PFSK-1 (cell line): ENCODE measurements at regions not wholly inside any gene's neighbourhood (a gene's known extent, or its start where the extent isn't known, plus 50 kb on each side); places are given as distances from the start of the nearest gene placed in this dataset.
A peak's percentile ranks its signal among the peaks of the same experiment; 100 is the strongest.

ENCODE experiments used
- FOXP2 ChIP-seq: optimal IDR thresholded peaks from 2 replicates; pipeline ENCODE3; 2011; ENCODE audit warnings: borderline replicate concordance, control low read depth, inconsistent platforms; ENCODE audit not compliant: insufficient read depth; ENCODE audit errors: extremely low read length, extremely low read depth
- POLR2AphosphoS5 ChIP-seq: IDR thresholded peaks from 2 replicates; pipeline ENCODE4 v1.6.1; 2012; ENCODE audit warnings: low read depth, mild to moderate bottlenecking, control low read depth, low read length, moderate library complexity
- SIN3A ChIP-seq: IDR thresholded peaks from 2 replicates; pipeline ENCODE4 v1.6.1; 2012; ENCODE audit warnings: mild to moderate bottlenecking, low read length, moderate library complexity, borderline replicate concordance; ENCODE audit not compliant: insufficient read depth
- TAF1 ChIP-seq: IDR thresholded peaks from 2 replicates; pipeline ENCODE4 v1.6.1; 2012; ENCODE audit warnings: low read length, control low read depth, borderline replicate concordance; ENCODE audit not compliant: insufficient read depth
- TF ChIP-seq, protein P1 (sequence below), 2 experiments: IDR thresholded peaks; 2 replicates each; pipeline versions ENCODE4 v1.6.1 to v1.8.0; 2011 to 2012; ENCODE audit warnings: low read depth in 2 of 2, low read length in 2 of 2, control low read depth in 1 of 2, inconsistent platforms in 1 of 2, mild to moderate bottlenecking in 1 of 2, moderate library complexity in 1 of 2; ENCODE audit not compliant: insufficient read depth in 1 of 2

GRCh38 chr2:67645280-67646138 is 248.4 kb downstream of the ETAA1 start:
- no peak for TF ChIP-seq SIN3A
- TF ChIP-seq TAF1: no peak
- no peak for TF ChIP-seq FOXP2
- no peak for TF ChIP-seq POLR2AphosphoS5
- TF ChIP-seq, protein P1, sequence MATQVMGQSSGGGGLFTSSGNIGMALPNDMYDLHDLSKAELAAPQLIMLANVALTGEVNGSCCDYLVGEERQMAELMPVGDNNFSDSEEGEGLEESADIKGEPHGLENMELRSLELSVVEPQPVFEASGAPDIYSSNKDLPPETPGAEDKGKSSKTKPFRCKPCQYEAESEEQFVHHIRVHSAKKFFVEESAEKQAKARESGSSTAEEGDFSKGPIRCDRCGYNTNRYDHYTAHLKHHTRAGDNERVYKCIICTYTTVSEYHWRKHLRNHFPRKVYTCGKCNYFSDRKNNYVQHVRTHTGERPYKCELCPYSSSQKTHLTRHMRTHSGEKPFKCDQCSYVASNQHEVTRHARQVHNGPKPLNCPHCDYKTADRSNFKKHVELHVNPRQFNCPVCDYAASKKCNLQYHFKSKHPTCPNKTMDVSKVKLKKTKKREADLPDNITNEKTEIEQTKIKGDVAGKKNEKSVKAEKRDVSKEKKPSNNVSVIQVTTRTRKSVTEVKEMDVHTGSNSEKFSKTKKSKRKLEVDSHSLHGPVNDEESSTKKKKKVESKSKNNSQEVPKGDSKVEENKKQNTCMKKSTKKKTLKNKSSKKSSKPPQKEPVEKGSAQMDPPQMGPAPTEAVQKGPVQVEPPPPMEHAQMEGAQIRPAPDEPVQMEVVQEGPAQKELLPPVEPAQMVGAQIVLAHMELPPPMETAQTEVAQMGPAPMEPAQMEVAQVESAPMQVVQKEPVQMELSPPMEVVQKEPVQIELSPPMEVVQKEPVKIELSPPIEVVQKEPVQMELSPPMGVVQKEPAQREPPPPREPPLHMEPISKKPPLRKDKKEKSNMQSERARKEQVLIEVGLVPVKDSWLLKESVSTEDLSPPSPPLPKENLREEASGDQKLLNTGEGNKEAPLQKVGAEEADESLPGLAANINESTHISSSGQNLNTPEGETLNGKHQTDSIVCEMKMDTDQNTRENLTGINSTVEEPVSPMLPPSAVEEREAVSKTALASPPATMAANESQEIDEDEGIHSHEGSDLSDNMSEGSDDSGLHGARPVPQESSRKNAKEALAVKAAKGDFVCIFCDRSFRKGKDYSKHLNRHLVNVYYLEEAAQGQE (IDR thresholded peaks at IDR 0.05; ENCODE audit: insufficient read depth in 1 of 2, low read depth in 2 of 2, low read length in 2 of 2): no peak

DNA sequence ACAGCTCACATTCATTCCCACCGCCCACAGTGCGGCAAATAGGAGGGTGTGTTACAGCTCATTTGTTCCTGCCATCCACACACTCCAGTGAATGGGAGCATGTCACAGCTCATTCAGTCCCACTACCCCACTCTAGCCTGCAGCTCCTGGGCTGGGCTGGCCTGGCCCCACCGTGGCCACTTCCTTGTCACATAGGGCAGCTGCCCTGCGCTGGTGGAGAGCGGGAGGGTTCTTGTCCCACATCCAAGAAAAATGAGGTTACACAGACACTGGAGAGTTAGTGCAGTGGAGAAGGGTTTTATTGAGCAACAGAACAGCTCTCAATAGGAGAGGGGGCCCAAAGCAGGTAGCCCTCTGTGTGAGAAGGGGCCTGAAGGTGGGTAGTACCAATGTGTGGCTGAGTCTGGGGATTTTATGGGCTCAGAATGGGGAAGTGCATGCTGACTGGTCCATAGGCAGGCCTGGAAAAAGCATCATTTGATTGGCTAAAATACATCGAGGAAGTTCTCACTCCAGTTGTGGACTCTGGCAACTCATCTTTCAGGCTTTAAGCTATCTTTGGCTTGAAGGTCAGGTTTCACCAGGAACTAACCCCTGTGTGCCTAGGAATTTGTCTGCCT is 249.7 kb downstream of the ETAA1 start:
- TF ChIP-seq POLR2AphosphoS5 (no peak), FOXP2 (no peak), SIN3A (no peak), TAF1 (no peak)
- TF ChIP-seq, protein P1 (IDR thresholded peaks at IDR 0.05; ENCODE audit: insufficient read depth in 1 of 2, low read depth in 2 of 2, low read length in 2 of 2): no peak

GRCh38 chr2:67649331-67650261 is 252.5 kb downstream of the ETAA1 start:
- TF ChIP-seq FOXP2 (peak; percentile 92), SIN3A (no peak)

- TF ChIP-seq FOXP2: peak; percentile 60
- no peak for TF ChIP-seq SIN3A
- TF ChIP-seq POLR2AphosphoS5: no peak
- no peak for TF ChIP-seq TAF1
Measured at GRCh38 chr2:67650291-67651133, 253.4 kb downstream of the ETAA1 start.

GRCh38 chr2:67651565-67651964 is 254.4 kb downstream of the ETAA1 start:
- no peak for TF ChIP-seq SIN3A
- no peak for TF ChIP-seq TAF1

- TF ChIP-seq SIN3A (no peak), FOXP2 (no peak)
Measured at GRCh38 chr2:67652679-67653078, 255.5 kb downstream of the ETAA1 start.

- TF ChIP-seq FOXP2: no peak
- TF ChIP-seq, protein P1 (IDR thresholded peaks at IDR 0.05; ENCODE audit: insufficient read depth in 1 of 2, low read depth in 2 of 2, low read length in 2 of 2): no peak
Measured at GRCh38 chr2:67656875-67657274, 259.7 kb downstream of the ETAA1 start.
